GM19238 (cell line): ENCODE measurements at regions not wholly inside any gene's neighbourhood (a gene's known extent, or its start where the extent isn't known, plus 50 kb on each side); places are given as distances from the start of the nearest gene placed in this dataset.
"Not testable (repeated sequence)": the region's sequence is repeated elsewhere in the genome, so short reads cannot be mapped to it uniquely, and the experiment has no call there.

Experiments
- DNase-seq: peaks from one replicate; pipeline ENCODE4 v3.0.0; 2011; ENCODE audit warnings: low spot score; ENCODE audit not compliant: insufficient read length

- DNase-seq, result no peak
These were observed 197.0 kb upstream of the NR4A3 start for GRCh38 chr9:99624499-99625233.

- no peak for DNase-seq
These were observed 195.3 kb upstream of the NR4A3 start for GRCh38 chr9:99626426-99626825.

GRCh38 chr9:99628285-99628684, 193.4 kb upstream of the NR4A3 start:
- no peak for DNase-seq

- DNase-seq, result no peak
These were observed 192.7 kb upstream of the NR4A3 start for GRCh38 chr9:99628849-99629620.

- DNase-seq, result no peak
These were observed 189.2 kb upstream of the NR4A3 start for GRCh38 chr9:99632349-99633038.

- DNase-seq, result no peak
These were observed 188.4 kb upstream of the NR4A3 start for GRCh38 chr9:99633265-99633664.

- DNase-seq, result no peak
These were observed 187.5 kb upstream of the NR4A3 start for GRCh38 chr9:99634186-99634585.

GRCh38 chr9:99635032-99635431, 186.7 kb upstream of the NR4A3 start:
- DNase-seq, result no peak

- DNase-seq, result no peak
These were observed 184.0 kb upstream of the NR4A3 start for GRCh38 chr9:99637641-99638040.

GRCh38 chr9:99638971-99639370, 182.7 kb upstream of the NR4A3 start:
- DNase-seq, result no peak

- DNase-seq, result no peak
These were observed 174.1 kb upstream of the NR4A3 start for GRCh38 chr9:99647604-99648003.

- DNase-seq, result no peak
These were observed 171.4 kb upstream of the NR4A3 start for GRCh38 chr9:99650187-99650874.

GRCh38 chr9:99660191-99660636, 161.5 kb upstream of the NR4A3 start:
- DNase-seq, result no peak

GRCh38 chr9:99663297-99663696, 158.4 kb upstream of the NR4A3 start:
- no peak for DNase-seq

- DNase-seq, result no peak
These were observed 157.8 kb upstream of the NR4A3 start for GRCh38 chr9:99663856-99664255.

GRCh38 chr9:99666571-99666970, 155.1 kb upstream of the NR4A3 start:
- DNase-seq, result no peak

GRCh38 chr9:99670886-99671285, 150.8 kb upstream of the NR4A3 start:
- not testable (repeated sequence) for DNase-seq

- DNase-seq, result no peak
These were observed 144.4 kb upstream of the NR4A3 start for GRCh38 chr9:99677281-99677680.

GRCh38 chr9:99678566-99678965, 143.1 kb upstream of the NR4A3 start:
- DNase-seq, result no peak

GRCh38 chr9:99680191-99680590, 141.5 kb upstream of the NR4A3 start:
- no peak for DNase-seq

GRCh38 chr9:99681113-99681512, 140.6 kb upstream of the NR4A3 start:
- DNase-seq, result no peak

GRCh38 chr9:99682378-99682777, 139.3 kb upstream of the NR4A3 start:
- no peak for DNase-seq
